Activated CD8-positive, alpha-beta memory T cell treated with anti-CD3 and anti-CD28 coated beads for 48 hours (primary cell): ENCODE measurements at regions not wholly inside any gene's neighbourhood (a gene's known extent, or its start where the extent isn't known, plus 50 kb on each side); places are given as distances from the start of the nearest gene placed in this dataset.

Experiments used
- DNase-seq, 3 experiments: peaks; one replicate each; pipeline ENCODE4 v3.0.0-alpha.2; 2020; ENCODE audit warnings: low read depth in 2 of 3, low spot score in 2 of 3

DNA sequence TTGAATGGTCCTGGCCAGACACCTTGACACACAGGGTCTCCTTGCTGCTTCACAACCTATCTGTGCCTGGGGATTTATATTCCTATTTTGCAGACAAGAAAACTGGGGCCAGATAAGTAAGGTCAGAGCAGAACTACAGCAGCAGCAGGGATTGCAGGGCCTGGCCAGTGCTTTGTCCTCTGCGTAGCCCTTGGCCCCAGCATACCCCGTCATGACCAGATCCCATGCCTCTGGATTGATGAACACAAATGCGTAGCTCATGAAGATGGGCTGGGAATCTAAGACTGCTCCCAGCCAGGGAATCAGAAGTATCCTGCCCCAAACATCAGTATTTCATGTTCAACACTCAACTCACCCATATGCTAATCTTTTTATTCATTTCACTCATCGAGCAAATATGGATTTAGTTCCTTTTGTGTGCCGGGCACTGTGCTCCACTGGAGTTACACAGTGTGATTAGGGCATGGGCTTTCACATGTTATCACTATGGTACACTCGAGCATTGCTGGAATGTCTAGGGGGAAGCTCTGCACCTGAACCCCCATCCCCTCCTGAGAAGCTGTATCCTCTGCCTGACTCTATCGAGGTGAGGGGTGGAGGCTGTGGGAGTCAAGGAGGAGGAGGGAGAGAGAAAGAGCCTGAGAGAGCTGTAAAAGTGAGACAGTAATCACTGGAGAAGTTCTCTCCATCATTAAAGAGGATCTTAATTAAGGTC is 143.3 kb downstream of the CYP26B1 start:
- DNase-seq: no peak

DNA sequence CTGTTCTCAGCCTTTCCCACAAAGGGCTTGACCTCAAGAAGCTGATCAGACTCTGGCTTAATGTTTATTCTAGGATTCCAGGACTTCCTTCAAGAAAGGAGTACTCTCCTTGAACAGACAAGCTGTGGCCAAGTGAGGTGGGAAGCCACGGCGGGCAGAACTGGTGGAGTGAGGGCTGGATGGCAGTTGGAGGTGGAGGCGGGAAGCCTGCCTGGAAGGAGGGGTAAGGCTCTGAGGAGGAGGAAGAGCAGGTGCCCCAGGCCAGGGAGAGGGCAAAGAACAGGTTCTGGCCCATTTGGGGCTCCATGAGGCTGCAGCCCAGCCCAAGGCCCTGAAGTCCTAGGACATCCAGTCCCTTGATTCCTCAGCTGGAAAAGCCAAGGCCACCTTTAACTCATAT is 143.9 kb downstream of the CYP26B1 start:
- DNase-seq: no peak

DNA sequence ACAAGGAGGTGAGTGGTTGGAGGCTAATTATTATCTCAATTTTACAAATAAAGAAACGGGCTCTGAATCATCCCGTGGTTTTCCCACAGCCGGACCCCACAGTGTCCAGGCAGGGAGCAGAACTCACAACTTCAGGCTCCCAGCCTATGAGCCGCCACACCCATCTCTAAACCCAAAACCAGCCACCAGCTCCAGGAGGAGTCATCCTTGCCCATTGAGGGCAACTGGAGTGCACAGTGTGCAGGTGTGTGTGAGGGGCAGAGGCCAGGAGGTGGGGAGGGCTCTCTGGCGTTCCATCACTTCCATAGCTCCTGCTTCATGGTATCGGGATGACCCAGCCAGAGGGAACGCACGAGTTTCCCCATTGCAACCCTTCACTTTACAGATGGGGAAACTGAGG is 144.5 kb downstream of the CYP26B1 start:
- DNase-seq: no peak

DNA sequence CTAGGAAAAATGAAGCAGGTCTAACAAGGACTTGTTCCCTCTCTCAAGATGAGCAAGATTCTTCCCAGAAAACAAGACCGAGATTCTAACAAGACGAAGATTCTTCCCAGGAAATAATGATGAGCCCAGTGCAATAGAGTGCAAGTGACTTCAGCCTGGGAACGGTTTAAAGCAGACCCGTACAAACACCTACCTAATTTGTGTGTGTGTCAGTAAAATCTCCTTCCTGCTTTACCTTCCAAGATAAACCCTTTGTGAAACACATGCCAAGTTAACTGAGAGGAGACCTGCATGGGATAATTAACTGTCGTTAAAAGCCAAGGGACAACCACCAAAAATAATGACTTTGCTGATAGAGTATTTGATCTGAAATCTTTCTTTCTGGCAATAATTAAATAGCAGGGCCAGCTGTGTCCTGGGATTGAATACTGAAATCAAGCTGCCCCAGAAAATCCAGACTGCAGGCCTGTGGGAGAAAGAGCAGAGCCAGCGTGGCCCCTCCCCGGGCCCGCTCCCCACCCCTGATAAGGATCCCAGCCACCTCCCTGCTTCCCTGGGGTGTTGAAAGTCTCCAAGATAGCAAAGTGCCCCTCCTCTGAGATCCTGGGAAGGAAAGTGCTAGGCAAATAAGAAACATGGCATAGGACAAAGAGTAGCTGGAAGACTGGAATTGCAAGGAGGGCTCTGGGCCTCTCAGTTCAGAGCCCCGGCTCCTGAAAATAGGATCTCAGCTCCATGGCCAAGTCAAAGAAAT is 145.5 kb downstream of the CYP26B1 start:
- no peak for DNase-seq

DNA sequence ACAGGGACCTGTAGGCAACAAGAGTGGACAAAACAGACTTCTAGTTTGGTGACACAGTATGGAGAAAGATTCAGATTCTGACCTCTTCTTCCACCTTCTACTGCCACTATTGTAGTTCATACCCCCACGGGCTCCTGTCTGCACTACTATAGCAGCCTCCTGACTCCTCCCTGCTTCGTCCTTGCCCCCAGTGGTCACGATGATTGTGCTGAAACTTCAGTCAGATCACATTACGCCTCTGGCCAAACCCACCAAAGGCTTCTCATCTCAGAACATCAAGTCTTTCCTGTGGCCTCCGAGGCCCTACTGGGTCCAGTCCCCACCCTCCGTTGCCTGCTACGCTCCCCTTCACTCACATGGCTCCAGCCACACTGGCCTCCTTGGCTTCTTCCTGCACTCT is 147.6 kb downstream of the CYP26B1 start:
- no peak for DNase-seq

DNA sequence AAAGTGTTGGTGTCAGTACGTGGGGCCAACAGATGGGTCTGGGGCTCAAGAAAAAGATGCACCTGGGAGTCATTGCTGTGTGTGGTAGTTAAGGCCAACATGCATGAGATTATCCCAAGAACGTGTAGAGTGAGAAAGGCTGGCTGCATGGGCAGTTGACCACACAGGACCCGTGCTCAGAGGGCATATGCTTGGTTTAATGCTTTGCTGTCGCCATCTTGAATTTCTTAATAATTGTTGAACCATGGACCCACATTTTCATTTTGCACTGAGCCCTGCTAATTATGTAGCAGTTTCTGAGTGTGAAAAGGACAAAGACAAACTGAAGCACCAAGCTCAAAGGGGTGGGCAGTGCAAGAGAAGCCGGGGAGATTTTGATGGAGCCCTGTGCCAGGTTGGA is 148.1 kb downstream of the CYP26B1 start:
- no peak for DNase-seq

DNA sequence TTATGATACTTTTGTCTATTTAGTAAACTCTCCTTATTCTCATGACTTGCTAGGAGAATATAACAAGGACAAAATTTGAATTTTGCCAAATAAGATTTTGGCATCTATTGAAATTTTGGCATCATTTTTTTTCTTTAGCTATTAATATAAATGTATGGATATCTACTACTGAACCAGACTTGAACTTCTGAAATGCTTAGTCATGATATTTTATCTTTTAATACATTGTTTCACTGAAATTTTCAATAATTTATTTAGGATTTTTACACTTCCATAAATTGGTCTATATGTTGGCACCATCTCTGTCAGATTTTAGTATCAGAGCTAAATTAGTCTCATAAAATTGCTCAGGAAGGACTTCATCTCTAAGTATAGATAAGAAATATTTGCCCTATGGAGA is 149.8 kb downstream of the CYP26B1 start:
- no peak for DNase-seq

DNA sequence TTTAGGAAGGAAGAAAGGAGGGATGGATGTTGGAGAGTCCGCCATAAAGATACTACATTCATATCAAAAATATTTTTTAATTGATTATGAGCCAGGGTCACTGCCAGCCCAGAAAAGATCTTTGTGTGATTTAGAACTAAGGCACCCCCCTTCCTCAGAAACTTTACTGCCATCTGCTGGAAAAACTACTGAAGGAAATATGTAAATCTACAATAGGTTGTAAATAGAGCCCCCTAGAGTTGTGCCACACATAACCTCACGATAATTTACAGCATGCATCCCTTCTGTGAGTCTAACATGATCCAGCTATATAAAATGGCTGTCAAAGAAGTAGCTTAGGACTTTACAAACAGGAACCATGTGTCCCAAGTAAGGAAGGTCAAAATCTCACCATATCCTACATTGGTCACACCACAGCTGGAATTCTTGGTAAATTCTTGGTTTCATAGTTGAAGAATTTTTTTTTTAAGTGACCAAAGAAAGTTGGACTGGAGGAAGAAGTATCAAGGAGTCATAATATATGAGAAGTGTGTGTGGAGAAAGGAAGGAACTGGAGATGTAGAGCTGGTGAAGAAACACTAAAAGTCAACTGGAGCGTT is 152.5 kb downstream of the CYP26B1 start:
- DNase-seq: no peak

DNA sequence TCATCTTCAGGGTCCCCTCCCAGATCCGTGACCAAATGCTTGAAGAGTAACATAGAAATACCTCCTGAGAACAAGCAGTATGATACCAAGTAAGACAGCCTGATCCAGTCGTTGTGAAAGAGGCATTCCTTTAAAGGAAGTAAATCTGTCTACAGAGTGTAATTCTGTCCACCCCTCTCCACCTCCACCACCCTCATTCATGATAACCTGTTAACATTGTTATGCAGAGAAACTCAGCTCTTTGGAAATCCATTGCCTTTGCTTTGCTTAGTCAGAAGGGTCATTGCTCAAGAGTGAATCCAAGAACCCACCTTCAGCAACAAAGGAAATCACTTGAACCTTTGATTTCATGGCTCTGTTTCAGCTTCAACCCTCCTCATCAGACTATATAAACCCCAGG is 155.6 kb downstream of the CYP26B1 start:
- no peak for DNase-seq

DNA sequence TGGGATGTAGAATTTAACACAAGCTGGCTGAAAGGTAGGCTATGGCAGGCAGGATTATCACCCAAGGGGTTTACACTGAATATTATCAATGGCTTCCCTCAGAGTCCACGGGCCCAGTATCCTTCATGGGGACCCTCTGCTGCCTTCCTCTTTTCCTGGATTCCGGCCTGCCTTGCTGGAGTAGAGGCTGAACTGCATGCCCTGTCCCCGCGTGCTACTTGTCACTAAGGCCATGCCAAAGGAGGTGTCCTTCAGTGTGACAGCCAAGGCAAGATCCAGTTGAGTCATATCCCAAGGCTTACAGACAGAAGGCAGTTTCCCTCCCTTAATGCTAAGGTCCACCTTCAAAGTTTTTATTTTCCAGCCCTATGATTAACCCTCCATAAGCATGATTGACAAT is 156.3 kb downstream of the CYP26B1 start:
- no peak for DNase-seq

DNA sequence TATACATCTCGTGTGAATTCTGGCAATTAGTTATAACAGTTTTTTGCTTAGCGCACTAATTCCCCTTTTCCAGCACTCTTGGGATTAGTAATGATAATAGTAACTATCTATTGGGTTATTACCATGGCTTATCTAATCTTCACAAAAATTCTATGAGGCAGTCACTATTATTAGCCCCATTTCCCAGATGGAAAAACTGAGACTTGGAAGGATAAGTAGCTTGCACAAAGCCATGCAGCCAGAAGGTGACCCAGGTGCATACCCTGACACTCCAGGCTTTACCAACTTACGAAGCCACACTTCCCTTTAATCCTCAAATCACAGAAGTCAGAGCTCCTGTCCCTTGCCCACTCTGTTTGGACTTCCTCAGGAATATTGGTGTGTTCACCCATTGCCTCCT is 156.8 kb downstream of the CYP26B1 start:
- DNase-seq: no peak

DNA sequence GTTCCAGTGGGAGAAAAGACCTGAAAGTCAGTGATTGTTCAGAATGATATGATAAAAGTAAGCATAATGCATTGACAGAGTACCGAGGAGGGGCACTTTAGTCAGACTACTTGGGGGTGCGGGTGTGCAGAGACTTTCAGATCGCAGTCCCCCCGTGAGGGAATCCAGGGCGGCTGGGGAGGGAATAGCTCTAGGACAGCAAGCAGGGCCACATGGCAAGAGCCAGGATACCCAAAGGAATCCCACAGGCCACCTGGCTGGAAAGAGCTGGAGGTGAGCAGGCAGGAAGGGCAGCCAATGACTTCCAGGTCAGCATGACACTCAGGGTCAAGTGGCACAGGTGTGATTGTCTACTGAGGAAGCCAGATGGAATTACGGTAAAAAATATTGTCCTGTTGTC is 157.5 kb downstream of the CYP26B1 start:
- DNase-seq: no peak

DNA sequence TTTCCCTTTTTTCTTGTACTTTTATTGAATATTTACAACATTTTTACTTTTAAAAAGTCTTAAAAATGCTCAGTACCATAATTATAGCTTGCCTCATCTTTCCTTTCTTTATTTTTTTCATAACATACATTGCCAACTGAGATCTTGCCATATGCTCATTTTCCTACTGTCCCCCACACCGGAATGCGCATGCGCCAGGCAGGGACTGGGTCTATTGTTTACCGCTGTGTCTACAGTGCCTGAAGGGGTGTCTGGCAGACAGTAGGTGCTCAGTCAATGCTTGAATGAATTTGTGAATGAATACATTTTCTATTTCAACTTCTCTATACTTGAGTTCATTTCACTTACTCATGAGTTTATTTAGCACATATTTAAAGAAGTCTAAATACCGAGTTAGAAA is 158.0 kb downstream of the CYP26B1 start:
- DNase-seq: no peak

DNA sequence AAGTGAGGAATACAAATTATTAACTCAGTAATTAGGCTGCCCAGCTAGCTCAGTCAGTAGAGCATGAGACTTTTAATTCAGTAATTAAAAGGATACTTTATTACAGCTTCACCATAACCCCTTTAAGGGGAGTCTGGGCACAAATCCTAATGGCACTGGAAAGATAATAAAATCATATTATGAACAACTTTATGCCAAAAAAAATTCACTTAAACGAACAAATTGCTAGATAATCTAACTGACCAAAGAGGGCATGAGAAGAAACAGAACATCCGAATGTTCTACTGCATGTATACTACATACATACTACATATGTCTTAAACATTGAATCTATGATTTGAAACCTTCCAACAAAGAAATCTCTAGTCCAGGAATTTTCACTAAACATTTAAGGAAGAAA is 159.5 kb downstream of the CYP26B1 start:
- no peak for DNase-seq

DNA sequence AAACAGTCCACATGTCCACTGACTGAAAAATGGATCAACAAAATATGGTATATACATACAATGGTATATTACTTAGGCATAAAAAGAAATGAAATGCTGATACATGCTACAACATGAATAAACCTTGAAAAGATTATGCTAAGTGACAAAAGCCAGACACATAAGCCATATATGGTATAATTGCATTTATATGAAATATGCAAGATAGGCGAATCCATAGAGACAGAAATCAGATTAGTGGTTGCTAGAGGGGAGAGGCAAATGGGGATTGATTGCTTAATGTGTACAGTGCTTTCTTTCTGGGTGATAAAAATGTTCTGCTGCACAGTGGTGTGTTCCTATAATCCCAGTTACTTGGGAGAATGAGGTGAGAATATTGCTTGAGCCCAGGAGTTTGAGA is 171.0 kb downstream of the CYP26B1 start:
- no peak for DNase-seq

DNA sequence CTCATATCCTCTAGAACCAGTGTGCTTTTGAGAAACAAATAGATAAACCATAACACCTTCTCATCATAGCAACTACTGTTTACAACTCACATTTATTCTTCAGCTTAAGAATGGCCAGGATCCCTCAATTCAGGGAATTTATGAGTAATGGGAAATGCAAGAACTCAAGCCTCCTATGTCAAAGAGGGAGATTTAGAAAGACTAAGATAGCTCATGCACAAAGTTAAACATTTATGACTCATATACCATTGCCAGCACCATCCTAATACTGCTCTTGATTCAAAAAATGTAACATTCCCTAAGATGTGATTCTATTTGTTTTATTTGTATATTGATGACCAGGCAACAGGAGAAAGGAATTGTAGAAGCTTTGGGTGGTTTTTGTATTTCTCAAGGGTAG is 172.8 kb downstream of the CYP26B1 start:
- DNase-seq: no peak

DNA sequence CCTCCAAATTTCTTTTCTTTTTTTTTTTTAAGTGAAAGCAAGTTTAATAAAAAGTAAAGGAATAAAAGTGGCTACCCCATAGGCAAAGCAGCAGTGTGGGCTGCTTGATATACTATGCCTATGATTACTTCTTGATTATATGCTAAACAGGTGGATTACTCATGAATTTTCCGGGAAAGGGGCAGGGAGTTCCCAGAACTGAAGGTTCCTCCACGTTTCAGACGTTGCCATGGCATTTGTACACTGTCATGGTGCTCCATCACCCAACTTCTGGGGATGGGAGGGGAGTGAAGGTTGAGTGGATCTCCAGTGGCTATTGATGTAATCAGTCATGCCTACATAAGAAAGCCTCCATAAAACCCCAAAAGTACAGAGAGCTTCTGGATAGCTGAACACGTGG is 176.2 kb downstream of the CYP26B1 start:
- DNase-seq: no peak

DNA sequence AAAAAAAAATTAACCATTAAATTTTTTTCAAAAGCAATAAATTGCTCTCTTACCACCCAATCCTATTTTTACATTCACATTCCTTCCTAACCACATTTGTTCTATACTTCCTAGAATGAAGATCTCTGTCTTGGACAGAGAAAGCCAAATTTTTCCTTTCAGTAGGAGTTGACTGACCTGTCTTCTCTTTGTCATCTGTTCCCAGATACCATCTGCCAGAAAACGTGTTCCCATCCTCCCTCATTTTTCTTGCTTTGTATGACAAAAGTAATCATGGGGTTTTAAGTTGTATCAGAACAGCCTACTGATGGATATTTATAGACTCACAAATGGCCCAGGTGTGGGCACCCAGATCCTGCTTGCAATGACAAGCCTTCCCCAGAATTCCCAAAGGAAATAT is 182.1 kb downstream of the CYP26B1 start:
- DNase-seq: no peak

DNA sequence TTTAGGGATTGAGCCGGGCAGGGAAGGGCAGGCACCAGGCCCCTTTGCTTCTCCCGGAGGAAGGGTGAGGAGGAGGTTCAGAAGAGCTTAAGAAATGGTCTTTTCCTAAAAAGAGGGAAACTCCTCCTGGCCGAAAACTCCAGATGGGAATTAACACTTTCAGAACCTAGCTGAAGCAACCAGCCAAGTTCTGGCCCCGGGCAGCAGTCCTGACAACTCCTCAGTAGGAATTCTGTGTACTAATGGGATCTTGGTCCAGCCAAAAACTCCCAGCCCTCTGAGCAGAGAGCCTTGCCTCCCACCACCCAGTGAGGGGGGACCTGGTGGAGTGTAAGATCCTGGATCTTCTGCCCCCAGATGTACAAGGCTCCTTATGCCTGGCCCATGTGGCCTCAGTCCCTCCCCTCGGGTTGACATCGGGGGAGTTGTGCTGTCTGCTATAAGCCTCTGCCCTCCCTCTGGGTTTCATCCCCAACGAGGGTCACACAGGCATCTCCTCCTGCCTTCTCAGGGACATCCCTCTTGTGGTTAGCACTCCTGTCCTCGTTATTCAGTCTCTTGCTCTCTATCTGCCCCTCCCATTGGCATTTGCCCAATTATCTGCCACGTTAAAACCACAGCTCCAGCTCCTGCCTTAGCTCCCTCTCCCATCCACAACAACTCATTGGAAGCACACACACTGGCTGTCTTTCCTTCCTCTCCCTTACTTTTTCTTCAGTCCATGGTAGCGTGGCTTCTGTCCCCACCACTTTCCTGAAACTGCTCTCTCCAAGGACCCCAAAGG is 184.6 kb downstream of the CYP26B1 start:
- no peak for DNase-seq

DNA sequence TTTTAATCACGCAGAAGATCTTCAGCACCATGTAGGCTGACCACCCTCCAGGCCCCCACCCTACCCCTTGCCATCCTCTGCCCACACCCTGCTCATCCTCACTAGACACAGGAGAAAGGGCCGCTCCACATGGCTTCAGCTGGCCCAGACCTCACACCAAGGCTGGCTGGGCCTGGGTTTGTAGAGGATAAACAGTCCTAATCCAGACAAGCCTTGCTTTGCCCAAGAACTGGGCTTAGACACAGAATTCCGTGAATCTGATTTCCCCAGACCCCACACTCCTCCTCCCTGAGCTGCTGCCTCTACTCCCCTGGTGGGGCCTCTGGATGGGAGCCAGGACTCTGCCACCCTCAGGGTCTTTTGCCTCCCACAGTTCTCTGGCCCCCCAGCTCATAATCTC is 185.3 kb downstream of the CYP26B1 start:
- DNase-seq: no peak

DNA sequence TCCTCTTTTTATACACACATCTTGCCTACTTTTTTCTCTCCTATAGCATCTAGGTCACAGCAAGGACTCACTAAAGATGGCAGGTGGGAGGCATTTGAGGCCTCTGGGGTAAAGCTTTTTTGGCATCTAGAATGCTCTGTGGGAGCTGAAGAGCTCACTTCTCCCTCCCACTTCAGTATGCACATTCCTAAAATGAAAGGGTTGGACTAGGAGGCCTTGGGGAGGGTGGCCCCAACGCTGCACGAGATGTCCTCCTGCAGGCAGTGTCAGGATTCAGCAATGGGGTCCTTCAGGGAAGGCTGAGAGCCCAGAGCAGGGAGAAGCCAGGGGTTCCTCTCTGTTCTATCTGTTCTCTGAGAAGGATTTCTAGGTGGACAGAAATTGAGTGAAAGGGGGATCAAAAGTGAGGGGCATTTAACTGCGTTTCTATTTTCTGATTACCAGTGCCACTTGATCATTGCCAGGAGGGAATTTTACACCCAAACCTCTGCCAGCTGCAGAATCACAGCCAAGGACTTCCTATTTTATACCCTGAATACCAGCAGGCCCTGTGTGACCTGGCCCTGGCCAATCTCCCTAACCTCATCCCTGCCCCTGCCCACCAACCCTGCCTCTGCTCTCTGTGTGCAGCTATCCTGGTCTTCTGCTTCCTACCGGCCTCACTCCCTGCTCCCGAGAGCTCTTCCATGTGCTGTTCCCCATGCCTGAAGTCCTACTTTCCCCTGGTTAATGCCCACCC is 186.2 kb downstream of the CYP26B1 start:
- no peak for DNase-seq
